NCI-H146 treated with DMSO at 0.1 percent for 48 hours (cell line): ENCODE measurements at regions not wholly inside any gene's neighbourhood (a gene's known extent, or its start where the extent isn't known, plus 50 kb on each side); places are given as distances from the start of the nearest gene placed in this dataset.
"Not testable (repeated sequence)": the region's sequence is repeated elsewhere in the genome, so short reads cannot be mapped to it uniquely, and the experiment has no call there.

Source experiments
- DNase-seq: peaks from one replicate; lab custom pipeline; 2025; ENCODE audit not compliant: unreplicated experiment; lab: John Stamatoyannopoulos, UW

- DNase-seq, result not testable (repeated sequence)
Observed at GRCh38 chr16:21422824-21423223, 144.7 kb upstream of the CRYM start.

GRCh38 chr16:21404699-21405098 is 126.6 kb upstream of the CRYM start:
- DNase-seq, result not testable (repeated sequence)

GRCh38 chr16:21397866-21398265 is 119.8 kb upstream of the CRYM start:
- DNase-seq, result not testable (repeated sequence)

GRCh38 chr16:21396545-21396944 is 118.5 kb upstream of the CRYM start:
- DNase-seq, result not testable (repeated sequence)

- not testable (repeated sequence) for DNase-seq
Observed at GRCh38 chr16:21390634-21391033, 112.5 kb upstream of the CRYM start.

GRCh38 chr16:21389860-21390259 is 111.8 kb upstream of the CRYM start:
- not testable (repeated sequence) for DNase-seq

- DNase-seq, result not testable (repeated sequence)
Observed at GRCh38 chr16:21387757-21388156, 109.7 kb upstream of the CRYM start.

- not testable (repeated sequence) for DNase-seq
Observed at GRCh38 chr16:21386201-21386915, 108.3 kb upstream of the CRYM start.

GRCh38 chr16:21383682-21384081 is 105.6 kb upstream of the CRYM start:
- not testable (repeated sequence) for DNase-seq

GRCh38 chr16:21379645-21380044 is 101.6 kb upstream of the CRYM start:
- not testable (repeated sequence) for DNase-seq

- not testable (repeated sequence) for DNase-seq
Observed at GRCh38 chr16:21376196-21376899, 98.3 kb upstream of the CRYM start.

- DNase-seq, result not testable (repeated sequence)
Observed at GRCh38 chr16:21375334-21375733, 97.2 kb upstream of the CRYM start.

- not testable (repeated sequence) for DNase-seq
Observed at GRCh38 chr16:21373454-21373853, 95.4 kb upstream of the CRYM start.

- DNase-seq, result not testable (repeated sequence)
Observed at GRCh38 chr16:21372862-21373261, 94.8 kb upstream of the CRYM start.

- peak; percentile 62 for DNase-seq
Observed at GRCh38 chr16:21372162-21372835, 94.2 kb upstream of the CRYM start.

GRCh38 chr16:21370791-21371190 is 92.7 kb upstream of the CRYM start:
- DNase-seq, result not testable (repeated sequence)

GRCh38 chr16:21368973-21369942 is 91.2 kb upstream of the CRYM start:
- not testable (repeated sequence) for DNase-seq

GRCh38 chr16:21367733-21368421 is 89.8 kb upstream of the CRYM start:
- not testable (repeated sequence) for DNase-seq

- DNase-seq, result not testable (repeated sequence)
Observed at GRCh38 chr16:21366998-21367397, 88.9 kb upstream of the CRYM start.

- DNase-seq, result not testable (repeated sequence)
Observed at GRCh38 chr16:21365541-21365940, 87.5 kb upstream of the CRYM start.
